ENCODE measurements at regions not wholly inside any gene's neighbourhood (a gene's known extent, or its start where the extent isn't known, plus 50 kb on each side); places are given as distances from the start of the nearest gene placed in this dataset.

- no peak for DNase-seq (ENCODE audit: low read depth)
- H3K4me3 ChIP-seq (ENCODE audit: control insufficient read depth, low read depth, low read length): no peak overlapping the region
- TF ChIP-seq CTCF (IDR thresholded peaks at IDR 0.05; ENCODE audit: control insufficient read depth, insufficient read depth, low read depth, low read length, missing control alignments): no peak
Measured at GRCh38 chr1:193680247-193680923, 494.0 kb upstream of the B3GALT2 start.

GRCh38 chr1:193677874-193678273 lies 491.5 kb upstream of the B3GALT2 start:
- no peak for TF ChIP-seq CTCF (IDR thresholded peaks at IDR 0.05; ENCODE audit: control insufficient read depth, insufficient read depth, low read depth, low read length, missing control alignments)

GRCh38 chr1:193676996-193677549 lies 490.7 kb upstream of the B3GALT2 start:
- no peak for DNase-seq (ENCODE audit: low read depth)
- no peak overlapping the region for H3K4me3 ChIP-seq (ENCODE audit: control insufficient read depth, low read depth, low read length)
- no peak for TF ChIP-seq CTCF (IDR thresholded peaks at IDR 0.05; ENCODE audit: control insufficient read depth, insufficient read depth, low read depth, low read length, missing control alignments)

More at GRCh38 chr1:193677874-193678273, 491.5 kb upstream of the B3GALT2 start:
- no peak for DNase-seq (ENCODE audit: low read depth)
- no peak overlapping the region for H3K4me3 ChIP-seq (ENCODE audit: control insufficient read depth, low read depth, low read length)

GRCh38 chr1:193674292-193674944 lies 488.0 kb upstream of the B3GALT2 start:
- no peak for DNase-seq (ENCODE audit: low read depth)
- no peak for TF ChIP-seq CTCF (IDR thresholded peaks at IDR 0.05; ENCODE audit: control insufficient read depth, insufficient read depth, low read depth, low read length, missing control alignments)
- H3K4me3 ChIP-seq (ENCODE audit: control insufficient read depth, low read depth, low read length): no peak overlapping the region

GRCh38 chr1:193666485-193667083 lies 480.2 kb upstream of the B3GALT2 start:
- no peak for TF ChIP-seq CTCF (IDR thresholded peaks at IDR 0.05; ENCODE audit: control insufficient read depth, insufficient read depth, low read depth, low read length, missing control alignments)
- no peak for DNase-seq (ENCODE audit: low read depth)
- no peak overlapping the region for H3K4me3 ChIP-seq (ENCODE audit: control insufficient read depth, low read depth, low read length)

- TF ChIP-seq CTCF (IDR thresholded peaks at IDR 0.05; ENCODE audit: control insufficient read depth, insufficient read depth, low read depth, low read length, missing control alignments): no peak
- no peak for DNase-seq (ENCODE audit: low read depth)
- no peak overlapping the region for H3K4me3 ChIP-seq (ENCODE audit: control insufficient read depth, low read depth, low read length)
Measured at GRCh38 chr1:193663965-193664364, 477.6 kb upstream of the B3GALT2 start.

All from AG09309 (cell line).